ENCODE measurements at regions not wholly inside any gene's neighbourhood (a gene's known extent, or its start where the extent isn't known, plus 50 kb on each side); places are given as distances from the start of the nearest gene placed in this dataset.

DNA sequence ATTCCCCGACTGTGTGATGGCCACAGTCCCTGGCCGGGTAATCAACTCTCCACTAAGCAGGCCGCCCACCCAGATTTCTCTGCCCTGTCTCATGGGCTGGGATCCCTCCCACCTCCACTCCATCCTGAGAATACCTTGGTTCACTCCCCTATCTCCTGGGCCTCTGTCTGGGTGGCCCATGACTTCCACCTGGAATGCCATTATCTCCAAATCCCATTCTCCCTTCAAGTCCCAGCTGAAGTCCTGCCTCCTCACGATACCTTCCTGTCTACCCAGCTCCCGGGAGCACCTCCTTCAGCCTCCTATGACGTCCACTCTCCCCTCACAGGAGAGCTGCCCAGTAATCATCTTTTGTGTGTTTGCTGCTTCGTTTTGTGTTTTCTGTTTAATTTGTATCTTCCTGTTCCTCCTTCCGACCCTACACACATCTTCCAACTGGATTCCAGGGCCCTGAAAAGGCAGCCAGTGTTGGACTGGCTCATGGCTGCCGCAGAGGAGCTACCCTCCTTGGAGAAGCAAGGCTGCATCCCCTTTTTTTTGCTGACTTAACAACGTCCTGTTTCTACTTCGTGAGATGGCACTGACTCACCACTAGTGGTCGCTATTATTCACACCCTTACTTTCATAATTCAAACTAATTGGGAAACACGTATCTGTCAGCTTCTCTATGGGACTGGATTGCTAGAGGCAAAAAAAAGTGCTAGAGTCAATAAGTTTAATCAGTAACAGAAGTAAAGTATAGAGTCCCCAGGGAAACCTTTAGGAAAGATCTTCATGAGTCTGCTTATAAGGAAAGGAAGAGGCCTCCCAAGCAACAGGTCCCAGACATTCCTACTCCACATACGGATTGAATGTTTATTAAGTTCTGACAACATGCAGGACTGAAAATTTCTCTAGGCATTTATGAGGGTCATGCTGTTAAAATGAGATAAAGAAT lies 171.9 kb upstream of the GATA6 start:
- H3K27me3 ChIP-seq: no peaks in the 10 kb centered on the region
- intact Hi-C loops (cut with DNase I; ENCODE audit: low total_unique reads): no loop called here
- H3K9me3 ChIP-seq: no peaks in the 10 kb centered on the region
- H3K4me1 ChIP-seq: peaks cover 28 to 51% (median 44%) of the 10 kb centered on the region in 4 donors
- H3K36me3 ChIP-seq: no peaks in the 10 kb centered on the region
- WGBS, 5 donors: 25 to 45% (median 34%) methylated on average over 14 of the region's 14 CpGs
- DNase-seq: peak in 1 of 2 donors; percentile 87
- no peak overlapping the region for H3K4me3 ChIP-seq
- H3K27ac ChIP-seq: peak overlapping the region; percentile 70 to 88 (median 82)
- TF ChIP-seq, protein P1, sequence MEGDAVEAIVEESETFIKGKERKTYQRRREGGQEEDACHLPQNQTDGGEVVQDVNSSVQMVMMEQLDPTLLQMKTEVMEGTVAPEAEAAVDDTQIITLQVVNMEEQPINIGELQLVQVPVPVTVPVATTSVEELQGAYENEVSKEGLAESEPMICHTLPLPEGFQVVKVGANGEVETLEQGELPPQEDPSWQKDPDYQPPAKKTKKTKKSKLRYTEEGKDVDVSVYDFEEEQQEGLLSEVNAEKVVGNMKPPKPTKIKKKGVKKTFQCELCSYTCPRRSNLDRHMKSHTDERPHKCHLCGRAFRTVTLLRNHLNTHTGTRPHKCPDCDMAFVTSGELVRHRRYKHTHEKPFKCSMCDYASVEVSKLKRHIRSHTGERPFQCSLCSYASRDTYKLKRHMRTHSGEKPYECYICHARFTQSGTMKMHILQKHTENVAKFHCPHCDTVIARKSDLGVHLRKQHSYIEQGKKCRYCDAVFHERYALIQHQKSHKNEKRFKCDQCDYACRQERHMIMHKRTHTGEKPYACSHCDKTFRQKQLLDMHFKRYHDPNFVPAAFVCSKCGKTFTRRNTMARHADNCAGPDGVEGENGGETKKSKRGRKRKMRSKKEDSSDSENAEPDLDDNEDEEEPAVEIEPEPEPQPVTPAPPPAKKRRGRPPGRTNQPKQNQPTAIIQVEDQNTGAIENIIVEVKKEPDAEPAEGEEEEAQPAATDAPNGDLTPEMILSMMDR (IDR thresholded peaks at IDR 0.05): peak in 5 of 7 experiments; percentile 63 to 93 (median 78)
- TF ChIP-seq POLR2AphosphoS5 (IDR thresholded peaks at IDR 0.05) (peak in 2 of 3 donors; percentile 35 to 77), EP300 (IDR thresholded peaks at IDR 0.05) (no peak), POLR2A (IDR thresholded peaks at IDR 0.05) (no peak)

DNA sequence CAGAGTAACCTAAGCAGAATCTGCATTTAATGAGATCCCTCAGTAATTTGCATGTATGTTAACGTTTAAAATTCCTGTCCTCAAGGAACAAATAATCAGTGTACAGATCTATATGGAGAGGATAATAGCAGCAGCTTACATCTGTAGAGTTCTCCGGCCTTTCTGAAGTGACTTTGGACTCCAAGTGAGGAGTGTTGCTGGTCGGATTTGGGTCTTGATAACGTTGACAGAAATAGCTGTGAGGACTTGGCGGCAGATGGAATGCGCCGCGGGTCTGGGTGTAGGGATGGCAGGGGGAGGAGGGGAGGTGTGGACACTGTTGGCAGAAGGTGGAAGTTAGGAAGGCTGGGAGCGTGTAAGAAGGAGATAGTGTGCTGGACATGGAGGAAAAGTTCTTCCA lies 170.9 kb upstream of the GATA6 start:
- Histone ChIP-seq H3K4me3 (no peak overlapping the region), H3K36me3 (no peaks in the 10 kb centered on the region), H3K27ac (peak overlapping the region; percentile 70 to 87 (median 82)), H3K4me1 (peaks cover 30 to 51% (median 44%) of the 10 kb centered on the region in 4 donors), H3K9me3 (no peaks in the 10 kb centered on the region), H3K27me3 (no peaks in the 10 kb centered on the region)
- DNase-seq: peak; percentile 37 to 55
- 18 to 53% (median 44%) methylated on average over 9 of the region's 9 CpGs for WGBS, 5 donors
- TF ChIP-seq POLR2AphosphoS5 (IDR thresholded peaks at IDR 0.05) (no peak), POLR2A (IDR thresholded peaks at IDR 0.05) (no peak), EP300 (IDR thresholded peaks at IDR 0.05) (no peak)
- TF ChIP-seq, protein P1 (IDR thresholded peaks at IDR 0.05): no peak
- intact Hi-C loops (cut with DNase I; ENCODE audit: low total_unique reads): no loop called here

DNA sequence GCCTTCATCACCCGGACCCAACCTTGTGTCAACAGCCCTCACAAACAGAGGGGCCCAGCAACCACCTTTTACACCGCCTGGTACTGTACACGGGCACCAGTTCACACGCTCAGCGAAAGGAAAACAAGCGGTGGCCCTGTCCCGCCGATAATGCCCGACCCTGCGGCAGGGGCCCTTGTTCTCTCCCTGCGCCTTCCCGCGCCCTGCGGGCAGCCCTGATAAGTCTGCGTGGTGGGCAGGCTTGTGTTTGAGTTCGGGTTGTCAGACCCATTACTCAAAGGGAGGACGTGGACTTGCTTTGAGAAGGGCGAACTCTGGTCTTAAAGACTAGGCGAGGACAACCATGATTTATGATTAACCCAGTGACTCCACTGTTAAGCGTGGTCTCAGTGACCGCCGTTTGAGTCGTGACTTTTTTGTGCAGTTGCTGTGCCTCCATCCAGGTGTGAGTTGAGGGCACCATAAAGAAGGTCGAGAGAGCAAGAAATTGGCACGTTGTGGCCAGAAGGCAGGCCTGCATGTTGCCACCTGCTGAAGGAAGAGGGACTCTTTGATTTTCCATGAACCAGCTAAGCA lies 167.4 kb upstream of the GATA6 start:
- DNase-seq: peak; percentile 90 to 94
- H3K36me3 ChIP-seq: no peaks in the 10 kb centered on the region
- H3K4me1 ChIP-seq: peaks cover 21 to 47% (median 36%) of the 10 kb centered on the region in 4 donors
- H3K9me3 ChIP-seq: no peaks in the 10 kb centered on the region
- intact Hi-C loops (cut with DNase I; ENCODE audit: low total_unique reads): no loop called here
- TF ChIP-seq POLR2AphosphoS5 (IDR thresholded peaks at IDR 0.05) (peak in 2 of 3 donors; percentile 71 to 81), EP300 (IDR thresholded peaks at IDR 0.05) (no peak)
- TF ChIP-seq, protein P1 (IDR thresholded peaks at IDR 0.05): peak in 1 of 7 experiments; percentile 4
- H3K27me3 ChIP-seq: no peaks in the 10 kb centered on the region
- H3K4me3 ChIP-seq: no peak overlapping the region
- 30 to 65% (median 48%) methylated on average over 21 to 25 of the region's 25 CpGs for WGBS, 5 donors
- H3K27ac ChIP-seq: peak overlapping the region; percentile 65 to 86 (median 81)

DNA sequence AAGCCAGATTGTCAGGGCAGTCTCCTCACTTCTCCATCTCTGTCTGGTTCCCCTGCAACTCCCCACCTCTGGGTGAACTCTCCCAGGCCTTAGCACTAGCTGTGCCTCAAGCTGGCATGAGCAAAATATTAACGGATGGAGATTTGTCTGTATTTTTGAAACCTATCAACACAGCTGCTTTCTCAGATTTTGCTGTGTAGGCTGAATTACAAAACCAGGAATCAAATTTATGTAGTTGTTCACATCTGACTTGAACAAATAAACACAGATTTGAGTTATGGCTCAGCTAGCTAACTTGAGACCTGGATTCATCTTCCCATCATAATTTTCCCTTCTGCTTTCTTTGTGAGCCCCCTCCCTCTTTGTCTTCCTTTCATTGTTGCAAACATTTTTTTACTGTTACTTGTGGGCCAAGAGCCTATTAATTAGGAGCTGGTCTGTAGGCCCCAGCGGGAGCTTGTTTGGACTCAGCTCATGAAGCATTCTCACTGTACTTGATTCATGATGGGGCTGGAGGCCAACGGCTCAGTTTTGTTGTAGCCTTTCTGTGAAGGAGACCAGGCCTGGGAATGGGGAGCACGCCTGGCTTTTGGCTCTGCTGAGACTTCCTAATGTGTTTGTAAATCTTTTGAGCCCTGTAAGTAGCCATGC lies 164.1 kb upstream of the GATA6 start:
- WGBS, 5 donors: 43 to 62% (median 54%) methylated on average over 4 of the region's 4 CpGs
- intact Hi-C loops (cut with DNase I; ENCODE audit: low total_unique reads): no loop called here
- Histone ChIP-seq H3K4me1 (peaks cover 4 to 25% (median 10%) of the 10 kb centered on the region in 4 donors), H3K27ac (no peak overlapping the region), H3K36me3 (no peaks in the 10 kb centered on the region), H3K27me3 (no peaks in the 10 kb centered on the region), H3K4me3 (no peak overlapping the region), H3K9me3 (no peaks in the 10 kb centered on the region)
- DNase-seq: peak in 1 of 2 donors; percentile 86
- no peak for TF ChIP-seq POLR2A (IDR thresholded peaks at IDR 0.05)
- no peak for TF ChIP-seq POLR2AphosphoS5 (IDR thresholded peaks at IDR 0.05)

All from stomach (tissue), 8 donors.